ENCODE measurements at regions not wholly inside any gene's neighbourhood (a gene's known extent, or its start where the extent isn't known, plus 50 kb on each side); places are given as distances from the start of the nearest gene placed in this dataset.

DNA sequence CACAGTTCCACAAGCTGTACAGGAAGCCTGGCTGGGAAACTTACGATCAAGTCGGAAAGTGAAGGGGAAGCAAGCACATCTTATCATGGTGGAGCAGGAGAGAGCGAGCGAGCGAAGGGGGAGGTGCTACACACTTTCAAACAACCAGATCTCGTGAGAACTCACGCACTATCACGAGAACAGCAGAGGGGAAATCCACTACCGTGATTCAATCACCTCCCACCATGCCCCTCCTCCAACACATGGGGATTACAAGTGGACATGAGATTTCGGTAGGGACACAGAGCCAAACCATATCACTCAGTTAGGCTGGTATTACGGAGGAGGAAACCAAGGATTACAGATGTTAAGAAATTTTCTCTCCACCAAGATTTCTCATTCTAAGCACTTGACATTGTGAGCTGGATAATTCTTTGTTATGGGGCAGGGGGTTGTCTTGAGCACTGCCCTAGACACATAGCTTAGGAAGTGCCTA, 262.0 kb upstream of the G2E3 start:
- Histone ChIP-seq H3K4me3 (no peak overlapping the region), H3K27ac (no peak overlapping the region), H3K27me3 (no peaks in the 10 kb centered on the region), H3K9me3 (no peaks in the 10 kb centered on the region), H3K4me1 (no peaks in the 10 kb centered on the region), H3K36me3 (no peaks in the 10 kb centered on the region)
- TF ChIP-seq, protein P1, sequence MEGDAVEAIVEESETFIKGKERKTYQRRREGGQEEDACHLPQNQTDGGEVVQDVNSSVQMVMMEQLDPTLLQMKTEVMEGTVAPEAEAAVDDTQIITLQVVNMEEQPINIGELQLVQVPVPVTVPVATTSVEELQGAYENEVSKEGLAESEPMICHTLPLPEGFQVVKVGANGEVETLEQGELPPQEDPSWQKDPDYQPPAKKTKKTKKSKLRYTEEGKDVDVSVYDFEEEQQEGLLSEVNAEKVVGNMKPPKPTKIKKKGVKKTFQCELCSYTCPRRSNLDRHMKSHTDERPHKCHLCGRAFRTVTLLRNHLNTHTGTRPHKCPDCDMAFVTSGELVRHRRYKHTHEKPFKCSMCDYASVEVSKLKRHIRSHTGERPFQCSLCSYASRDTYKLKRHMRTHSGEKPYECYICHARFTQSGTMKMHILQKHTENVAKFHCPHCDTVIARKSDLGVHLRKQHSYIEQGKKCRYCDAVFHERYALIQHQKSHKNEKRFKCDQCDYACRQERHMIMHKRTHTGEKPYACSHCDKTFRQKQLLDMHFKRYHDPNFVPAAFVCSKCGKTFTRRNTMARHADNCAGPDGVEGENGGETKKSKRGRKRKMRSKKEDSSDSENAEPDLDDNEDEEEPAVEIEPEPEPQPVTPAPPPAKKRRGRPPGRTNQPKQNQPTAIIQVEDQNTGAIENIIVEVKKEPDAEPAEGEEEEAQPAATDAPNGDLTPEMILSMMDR (IDR thresholded peaks at IDR 0.05): no peak
- TF ChIP-seq POLR2AphosphoS5 (IDR thresholded peaks at IDR 0.05) (no peak), EP300 (IDR thresholded peaks at IDR 0.05) (no peak), POLR2A (IDR thresholded peaks at IDR 0.05) (no peak)
- 62 to 75% methylated on average over 9 to 10 of the region's 11 CpGs for WGBS, 2 donors (ENCODE audit: low coverage in 1 of 2)
- no peak for ATAC-seq

DNA sequence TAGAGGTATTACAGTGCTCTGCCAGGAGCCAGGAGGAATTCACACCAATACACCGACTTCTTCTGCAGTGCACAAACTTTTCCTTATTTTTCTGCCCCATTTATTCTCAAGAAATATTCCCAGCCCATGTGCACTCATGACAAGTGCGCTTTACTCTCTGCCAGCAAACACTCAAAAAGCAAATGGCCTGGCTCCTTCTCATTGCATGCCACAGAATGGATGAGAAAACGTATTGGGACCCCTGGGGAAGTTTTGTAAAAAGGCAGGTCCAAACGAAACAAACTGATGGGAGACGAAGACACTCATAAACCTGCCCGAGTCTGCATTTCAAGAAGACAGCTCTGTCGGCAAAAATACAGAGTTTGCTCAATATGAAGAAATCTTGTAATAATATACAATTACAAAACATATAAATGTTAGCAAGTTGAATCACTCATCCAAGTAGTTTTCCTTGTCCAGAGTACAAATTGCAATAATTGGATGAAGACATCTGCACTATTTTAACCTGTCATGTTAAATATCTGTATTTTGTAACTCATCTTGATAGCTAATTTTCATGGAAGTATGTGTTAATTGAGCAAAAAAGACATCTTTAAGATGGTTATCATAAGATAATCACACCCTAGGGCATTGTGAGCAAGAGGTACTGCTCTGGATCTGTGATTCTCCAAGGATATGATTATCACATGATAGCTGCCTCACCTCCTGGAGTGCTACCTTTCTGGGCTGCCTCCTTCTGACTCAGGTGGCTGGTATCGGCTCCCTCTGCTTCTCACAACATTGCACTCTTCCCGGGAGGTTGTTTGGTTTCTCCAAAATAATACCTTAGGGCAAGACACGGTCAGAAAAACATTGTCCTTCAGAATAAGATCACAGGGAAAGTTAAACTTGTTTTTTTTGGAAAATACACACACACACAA, 260.8 kb upstream of the G2E3 start:
- TF ChIP-seq EP300 (IDR thresholded peaks at IDR 0.05): no peak
- TF ChIP-seq POLR2AphosphoS5 (IDR thresholded peaks at IDR 0.05): no peak
- TF ChIP-seq, protein P1 (IDR thresholded peaks at IDR 0.05): no peak
- TF ChIP-seq POLR2A (IDR thresholded peaks at IDR 0.05): no peak
- 60 to 80% methylated on average over 6 to 9 of the region's 10 CpGs for WGBS, 2 donors (ENCODE audit: low coverage in 1 of 2)
- no peaks in the 10 kb centered on the region for H3K9me3 ChIP-seq
- no peak overlapping the region for H3K27ac ChIP-seq
- ATAC-seq: no peak
- no peaks in the 10 kb centered on the region for H3K4me1 ChIP-seq
- no peaks in the 10 kb centered on the region for H3K36me3 ChIP-seq
- no peaks in the 10 kb centered on the region for H3K27me3 ChIP-seq
- H3K4me3 ChIP-seq: no peak overlapping the region

DNA sequence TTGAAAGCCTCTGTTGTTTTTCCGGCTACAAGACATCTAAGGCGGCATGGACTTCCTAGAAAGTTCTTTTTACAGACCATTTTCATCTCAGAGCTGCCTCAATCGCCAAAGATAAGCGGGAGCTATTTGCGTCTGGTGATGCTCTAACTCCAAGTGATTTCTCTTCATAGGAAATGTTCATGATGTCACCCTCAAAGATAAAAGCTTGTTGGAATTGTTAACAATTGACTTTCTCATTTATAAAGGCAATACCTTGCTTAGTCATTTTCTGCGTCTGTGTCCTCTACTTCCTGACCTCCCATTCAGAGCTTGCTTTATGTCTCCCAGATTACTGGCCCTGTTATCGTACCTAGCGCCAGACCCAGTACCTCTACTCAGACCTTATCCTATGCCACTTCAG, 259.0 kb upstream of the G2E3 start:
- no peaks in the 10 kb centered on the region for H3K36me3 ChIP-seq
- H3K4me1 ChIP-seq: no peaks in the 10 kb centered on the region
- no peak overlapping the region for H3K4me3 ChIP-seq
- TF ChIP-seq, protein P1 (IDR thresholded peaks at IDR 0.05): no peak
- no peak for TF ChIP-seq POLR2AphosphoS5 (IDR thresholded peaks at IDR 0.05)
- TF ChIP-seq EP300 (IDR thresholded peaks at IDR 0.05): no peak
- no peak for TF ChIP-seq POLR2A (IDR thresholded peaks at IDR 0.05)
- 62 to 85% methylated on average over 8 of the region's 8 CpGs for WGBS, 2 donors (ENCODE audit: low coverage in 1 of 2)
- H3K27ac ChIP-seq: no peak overlapping the region
- H3K9me3 ChIP-seq: no peaks in the 10 kb centered on the region
- ATAC-seq: no peak
- H3K27me3 ChIP-seq: no peaks in the 10 kb centered on the region

DNA sequence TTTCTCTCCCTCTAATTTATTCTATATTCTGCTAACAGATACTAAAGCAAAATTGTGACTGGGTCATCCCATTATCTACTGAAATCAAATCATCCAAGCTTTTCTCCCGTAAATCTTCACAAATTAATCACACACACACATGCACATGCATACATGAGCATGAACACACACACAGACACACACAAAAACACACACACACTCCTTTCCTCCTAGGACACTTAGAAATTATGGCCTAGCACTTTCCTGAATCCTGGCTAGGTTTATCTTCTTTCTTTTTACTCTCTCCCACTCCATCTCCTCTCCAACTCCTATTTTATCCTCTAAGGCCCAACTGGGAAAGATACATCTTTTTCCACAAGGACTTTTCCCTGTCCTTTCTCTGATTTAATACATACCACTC, 255.6 kb upstream of the G2E3 start:
- Histone ChIP-seq H3K4me3 (no peak overlapping the region), H3K4me1 (no peaks in the 10 kb centered on the region), H3K27me3 (no peaks in the 10 kb centered on the region), H3K27ac (no peak overlapping the region), H3K9me3 (no peaks in the 10 kb centered on the region), H3K36me3 (no peaks in the 10 kb centered on the region)
- 83% methylated on average over 1 of the region's 1 CpG; no CpG with 5 or more reads in 1 of the 2 donors for WGBS, 2 donors (ENCODE audit: low coverage in 1 of 2)
- no peak for ATAC-seq
- TF ChIP-seq EP300 (IDR thresholded peaks at IDR 0.05) (no peak), POLR2A (IDR thresholded peaks at IDR 0.05) (no peak), POLR2AphosphoS5 (IDR thresholded peaks at IDR 0.05) (no peak)
- TF ChIP-seq, protein P1 (IDR thresholded peaks at IDR 0.05): no peak

DNA sequence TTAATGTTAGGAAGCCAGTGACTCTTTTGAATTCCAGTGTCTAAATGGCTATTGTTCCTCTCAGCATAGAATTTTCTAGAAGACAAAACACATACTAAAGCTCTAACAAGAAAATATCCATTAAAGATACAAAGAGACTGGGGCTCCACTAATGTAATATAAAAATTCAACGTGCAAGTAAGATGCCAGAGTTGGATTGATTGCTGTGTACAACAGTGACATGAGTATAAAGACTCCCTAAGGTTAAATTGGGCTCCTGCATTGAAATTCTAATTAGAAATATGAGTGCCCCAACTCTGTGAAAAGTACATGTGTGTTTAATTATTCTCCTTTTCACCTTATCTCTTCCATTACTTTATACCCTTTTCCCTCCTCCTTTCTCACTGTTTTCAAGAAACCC, 253.6 kb upstream of the G2E3 start:
- no peak for ATAC-seq
- H3K4me1 ChIP-seq: no peaks in the 10 kb centered on the region
- no peak overlapping the region for H3K4me3 ChIP-seq
- TF ChIP-seq POLR2A (IDR thresholded peaks at IDR 0.05): no peak
- TF ChIP-seq, protein P1 (IDR thresholded peaks at IDR 0.05): no peak
- no peak for TF ChIP-seq EP300 (IDR thresholded peaks at IDR 0.05)
- TF ChIP-seq POLR2AphosphoS5 (IDR thresholded peaks at IDR 0.05): no peak
- no peak overlapping the region for H3K27ac ChIP-seq
- no peaks in the 10 kb centered on the region for H3K9me3 ChIP-seq
- WGBS, 2 donors (ENCODE audit: low coverage in 1 of 2): 60 to 77% methylated on average over 1 of the region's 1 CpG
- H3K36me3 ChIP-seq: no peaks in the 10 kb centered on the region
- H3K27me3 ChIP-seq: no peaks in the 10 kb centered on the region

Measured in gastroesophageal sphincter (tissue), 4 donors.